DOHH2 (cell line): ENCODE measurements at regions not wholly inside any gene's neighbourhood (a gene's known extent, or its start where the extent isn't known, plus 50 kb on each side); places are given as distances from the start of the nearest gene placed in this dataset.

Experiments
- EZH2phosphoT487 ChIP-seq: fragments of 200-600 bp; sonication (generic); IDR thresholded peaks from 2 replicates; pipeline ENCODE4 v1.6.1; 2017; ENCODE audit warnings: borderline replicate concordance, mild to moderate bottlenecking, antibody characterized with exemption, low read length, moderate library complexity, mixed read lengths
- TF ChIP-seq, protein P1 (sequence below): fragments of 200-600 bp; sonication (generic); IDR thresholded peaks from one replicate; pipeline ENCODE4 v1.5.1; 2014; ENCODE audit warnings: antibody characterized with exemption, mild to moderate bottlenecking, low read depth, low read length; ENCODE audit not compliant: poor library complexity, severe bottlenecking

- TF ChIP-seq EZH2phosphoT487, result no peak
- TF ChIP-seq, protein P1, sequence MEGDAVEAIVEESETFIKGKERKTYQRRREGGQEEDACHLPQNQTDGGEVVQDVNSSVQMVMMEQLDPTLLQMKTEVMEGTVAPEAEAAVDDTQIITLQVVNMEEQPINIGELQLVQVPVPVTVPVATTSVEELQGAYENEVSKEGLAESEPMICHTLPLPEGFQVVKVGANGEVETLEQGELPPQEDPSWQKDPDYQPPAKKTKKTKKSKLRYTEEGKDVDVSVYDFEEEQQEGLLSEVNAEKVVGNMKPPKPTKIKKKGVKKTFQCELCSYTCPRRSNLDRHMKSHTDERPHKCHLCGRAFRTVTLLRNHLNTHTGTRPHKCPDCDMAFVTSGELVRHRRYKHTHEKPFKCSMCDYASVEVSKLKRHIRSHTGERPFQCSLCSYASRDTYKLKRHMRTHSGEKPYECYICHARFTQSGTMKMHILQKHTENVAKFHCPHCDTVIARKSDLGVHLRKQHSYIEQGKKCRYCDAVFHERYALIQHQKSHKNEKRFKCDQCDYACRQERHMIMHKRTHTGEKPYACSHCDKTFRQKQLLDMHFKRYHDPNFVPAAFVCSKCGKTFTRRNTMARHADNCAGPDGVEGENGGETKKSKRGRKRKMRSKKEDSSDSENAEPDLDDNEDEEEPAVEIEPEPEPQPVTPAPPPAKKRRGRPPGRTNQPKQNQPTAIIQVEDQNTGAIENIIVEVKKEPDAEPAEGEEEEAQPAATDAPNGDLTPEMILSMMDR, result no peak
Measured at GRCh38 chr2:236321415-236321814, 57.2 kb upstream of the ASB18 start.
